ENCODE measurements at regions not wholly inside any gene's neighbourhood (a gene's known extent, or its start where the extent isn't known, plus 50 kb on each side); places are given as distances from the start of the nearest gene placed in this dataset.

DNA sequence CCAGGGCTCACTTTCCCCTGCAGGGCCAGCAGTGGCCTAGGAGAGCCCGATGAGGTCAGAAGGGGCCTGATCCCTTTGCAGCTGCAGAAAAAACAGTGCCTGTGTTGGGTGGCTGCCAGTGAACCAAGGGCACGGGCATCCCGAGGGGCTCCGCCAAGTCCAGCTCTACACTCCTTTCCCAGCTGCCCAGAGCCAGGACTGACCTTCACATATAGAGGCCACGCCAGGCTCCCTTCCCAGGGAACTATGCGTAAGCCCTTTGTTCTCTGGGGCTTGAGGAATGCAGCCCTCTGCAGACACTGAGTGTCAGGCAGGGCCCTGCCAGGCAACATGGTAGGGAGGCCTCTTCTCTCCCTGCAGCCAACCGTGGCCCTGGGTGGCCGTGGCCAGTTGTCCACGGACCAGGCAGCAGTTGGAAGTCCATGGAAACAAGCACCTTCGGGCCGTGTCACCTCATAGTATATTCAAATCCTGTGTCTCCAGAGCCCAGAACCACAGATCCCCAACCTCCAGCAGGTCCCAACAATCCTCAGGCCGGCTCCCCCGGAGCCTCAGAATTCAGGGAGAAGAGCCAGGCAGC lies 194.0 kb downstream of the NPHP4 start (continued):
- TF ChIP-seq REST (IDR thresholded peaks at IDR 0.05) (no peak), RAD21 (IDR thresholded peaks at IDR 0.05) (no peak), YY1 (IDR thresholded peaks at IDR 0.05) (no peak), RXRA (IDR thresholded peaks at IDR 0.05) (no peak), GABPA (IDR thresholded peaks at IDR 0.05 in 1 of 2, conservative IDR thresholded peaks at IDR 0.05 in 1 of 2) (no peak), TAF1 (conservative IDR thresholded peaks at IDR 0.05) (no peak), JUND (IDR thresholded peaks at IDR 0.05) (no peak)
- TF ChIP-seq, protein P1, sequence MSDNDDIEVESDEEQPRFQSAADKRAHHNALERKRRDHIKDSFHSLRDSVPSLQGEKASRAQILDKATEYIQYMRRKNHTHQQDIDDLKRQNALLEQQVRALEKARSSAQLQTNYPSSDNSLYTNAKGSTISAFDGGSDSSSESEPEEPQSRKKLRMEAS (IDR thresholded peaks at IDR 0.05) = no peak
- TF ChIP-seq, protein P2, sequence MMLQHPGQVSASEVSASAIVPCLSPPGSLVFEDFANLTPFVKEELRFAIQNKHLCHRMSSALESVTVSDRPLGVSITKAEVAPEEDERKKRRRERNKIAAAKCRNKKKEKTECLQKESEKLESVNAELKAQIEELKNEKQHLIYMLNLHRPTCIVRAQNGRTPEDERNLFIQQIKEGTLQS (IDR thresholded peaks at IDR 0.05) = no peak

DNA sequence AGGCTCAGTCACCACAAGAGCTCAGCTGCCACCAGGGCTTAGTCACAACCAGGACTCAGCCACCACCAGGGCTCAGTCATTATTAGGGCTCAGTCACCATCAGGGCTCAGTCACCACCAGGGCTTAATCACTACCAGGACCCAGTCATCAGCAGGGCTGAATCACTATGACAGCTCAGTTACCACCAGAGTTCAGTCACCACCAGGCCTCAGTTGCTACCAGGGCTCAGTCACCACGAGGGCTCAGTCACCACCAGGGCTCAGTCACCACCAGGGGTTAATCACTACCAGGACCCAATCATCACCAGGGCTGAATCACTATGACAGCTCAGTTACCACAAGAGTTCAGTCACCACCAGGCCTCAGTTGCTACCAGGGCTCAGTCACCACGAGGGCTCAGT lies 196.2 kb downstream of the NPHP4 start:
- no peak for TF ChIP-seq FOXA2 (IDR thresholded peaks at IDR 0.05)
- no peak for TF ChIP-seq HNF4A (conservative IDR thresholded peaks at IDR 0.05)
- TF ChIP-seq NR2F2 (IDR thresholded peaks at IDR 0.05) = no peak
- TF ChIP-seq HNF4G (IDR thresholded peaks at IDR 0.05) = no peak
- no peak for TF ChIP-seq YY1 (IDR thresholded peaks at IDR 0.05)
- TF ChIP-seq CTCF (IDR thresholded peaks at IDR 0.05; ENCODE audit: low read depth, low read length, missing input control) = no peak
- TF ChIP-seq SP1 (IDR thresholded peaks at IDR 0.05) = no peak
- TF ChIP-seq TAF1 (conservative IDR thresholded peaks at IDR 0.05) = no peak
- TF ChIP-seq, protein P2 (IDR thresholded peaks at IDR 0.05) = no peak
- no peak for TF ChIP-seq FOXA1 (IDR thresholded peaks at IDR 0.05)
- no peak for TF ChIP-seq GABPA (IDR thresholded peaks at IDR 0.05 in 1 of 2, conservative IDR thresholded peaks at IDR 0.05 in 1 of 2)
- no peak for TF ChIP-seq RXRA (IDR thresholded peaks at IDR 0.05)
- no peak for TF ChIP-seq EGR1 (IDR thresholded peaks at IDR 0.05; ENCODE audit: low read depth in 2 of 2)
- DNase-seq (ENCODE audit: low spot score) = no peak
- Histone ChIP-seq H3K4me1 (ENCODE audit: control insufficient read depth in 4 of 4, insufficient read depth in 4 of 4, low read length in 3 of 4) (no peaks in the 10 kb centered on the region), H3K9me3 (ENCODE audit: control insufficient read depth in 4 of 4, low read length in 3 of 4) (peaks cover 0 to 4% (median 2%) of the 10 kb centered on the region in 4 donors), H3K27ac (ENCODE audit: low read depth in 1 of 2, low read length in 2 of 2) (no peak overlapping the region), H3K36me3 (ENCODE audit: control insufficient read depth in 4 of 4, insufficient read depth in 3 of 4, low read depth in 1 of 4, low read length in 3 of 4) (no peaks in the 10 kb centered on the region), H3K27me3 (ENCODE audit: control insufficient read depth in 4 of 4, insufficient read depth in 4 of 4, low read length in 3 of 4) (peaks cover 0 to 5% (median 1%) of the 10 kb centered on the region in 4 donors), H3K9ac (ENCODE audit: low read depth in 1 of 2, low read length in 2 of 2) (no peak overlapping the region), H3K4me3 (ENCODE audit: low read depth in 1 of 3, low read length in 3 of 3) (no peak overlapping the region)
- 79% methylated on average over 2 of the region's 2 CpGs for WGBS
